K562 (cell line): ENCODE measurements at regions not wholly inside any gene's neighbourhood (a gene's known extent, or its start where the extent isn't known, plus 50 kb on each side); places are given as distances from the start of the nearest gene placed in this dataset.

Experiments used
- CBFA2T3 ChIP-seq: fragments of 450-650 bp; IDR thresholded peaks from 2 replicates; pipeline ENCODE4 v1.6.1; 2017
- CREB5 ChIP-seq: fragments of 250-450 bp; sonication (Bioruptor Pico); IDR thresholded peaks from 2 replicates; pipeline ENCODE4 v1.5.0; 2020; ENCODE audit warnings: mild to moderate bottlenecking
- FOXK2 ChIP-seq, 2 experiments: fragments of 450-650 bp; IDR thresholded peaks in 1 of 2; conservative IDR thresholded peaks in 1 of 2; 2 replicates each; pipeline ENCODE4 v1.6.1; 2016; ENCODE audit warnings: low read depth in 2 of 2, mild to moderate bottlenecking in 1 of 2
- GATAD2A ChIP-seq: fragments of 450-650 bp; IDR thresholded peaks from 2 replicates; pipeline ENCODE4 v1.6.1; 2017
- MAFF ChIP-seq: IDR thresholded peaks from 2 replicates; pipeline ENCODE4 v1.6.1; 2012; ENCODE audit warnings: low read length, improper control_type of control experiment
- MBD2 ChIP-seq: sonication (generic); IDR thresholded peaks from 2 replicates; pipeline ENCODE4 v1.6.1; 2016; ENCODE audit warnings: low read depth, borderline replicate concordance
- NCOA4 ChIP-seq: fragments of 450-650 bp; IDR thresholded peaks from 2 replicates; pipeline ENCODE4 v1.6.1; 2018; ENCODE audit warnings: mild to moderate bottlenecking; ENCODE audit not compliant: partially characterized antibody
- POLR2A ChIP-seq: fragments of 450-650 bp; conservative IDR thresholded peaks from 2 replicates; pipeline ENCODE4 v1.6.1; 2016
- RBM17 ChIP-seq: fragments of 200-400 bp; formaldehyde crosslinking; IDR thresholded peaks from 2 replicates; pipeline ENCODE4 v1.6.1; 2017; ENCODE audit warnings: low read depth, mild to moderate bottlenecking, low read length, borderline replicate concordance
- RCOR1 ChIP-seq, 2 experiments: IDR thresholded peaks; 2 replicates each; pipeline ENCODE4 v1.6.1; 2012; ENCODE audit warnings: low read depth in 2 of 2, low read length in 2 of 2, borderline replicate concordance in 1 of 2, improper control_type of control experiment in 1 of 2
- STAG1 ChIP-seq: sonication (generic); formaldehyde crosslinking; IDR thresholded peaks from 2 replicates; pipeline ENCODE4 v1.5.0; 2020; ENCODE audit warnings: missing genetic modification reagents, borderline replicate concordance
- TARDBP ChIP-seq: fragments of 450-650 bp; IDR thresholded peaks from 2 replicates; pipeline ENCODE4 v1.6.1; 2016
- TOE1 ChIP-seq, 2 experiments: fragments of 450-650 bp in 1 of 2; sonication (generic) in 1 of 2; formaldehyde crosslinking in 1 of 2; IDR thresholded peaks; 2 replicates each; pipeline versions ENCODE4 v1.7.1 to v1.8.0; 2016 to 2022; ENCODE audit warnings: borderline replicate concordance in 2 of 2, mild to moderate bottlenecking in 2 of 2, antibody characterized with exemption in 1 of 2, inconsistent platforms in 1 of 2, low read depth in 1 of 2, missing genetic modification reagents in 1 of 2, moderate library complexity in 1 of 2
- YY1 ChIP-seq, 3 experiments: IDR thresholded peaks; 2 replicates each; pipeline ENCODE4 v1.6.1; 2011; ENCODE audit warnings: low read length in 2 of 3, mild to moderate bottlenecking in 2 of 3, moderate library complexity in 2 of 3, borderline replicate concordance in 1 of 3, control low read depth in 1 of 3, low read depth in 1 of 3; ENCODE audit not compliant: insufficient read depth in 3 of 3, insufficient replicate concordance in 2 of 3, control insufficient read depth in 1 of 3, insufficient read length in 1 of 3; ENCODE audit errors: extremely low read depth in 1 of 3
- ZNF449 ChIP-seq: fragments of 250-450 bp; sonication (Bioruptor Pico); IDR thresholded peaks from 2 replicates; pipeline ENCODE4 v1.8.0; 2022; ENCODE audit warnings: moderate library complexity, mild to moderate bottlenecking, inconsistent platforms
- TF ChIP-seq, protein P1 (sequence below): sonication (generic); formaldehyde crosslinking; IDR thresholded peaks from 2 replicates; pipeline ENCODE4 v1.8.1; 2023; ENCODE audit warnings: missing genetic modification reagents, mild to moderate bottlenecking, borderline replicate concordance
- TF ChIP-seq, protein P2 (sequence below): sonication (generic); formaldehyde crosslinking; IDR thresholded peaks from 2 replicates; pipeline ENCODE4 v1.8.0; 2022; ENCODE audit warnings: mild to moderate bottlenecking, missing genetic modification reagents

DNA sequence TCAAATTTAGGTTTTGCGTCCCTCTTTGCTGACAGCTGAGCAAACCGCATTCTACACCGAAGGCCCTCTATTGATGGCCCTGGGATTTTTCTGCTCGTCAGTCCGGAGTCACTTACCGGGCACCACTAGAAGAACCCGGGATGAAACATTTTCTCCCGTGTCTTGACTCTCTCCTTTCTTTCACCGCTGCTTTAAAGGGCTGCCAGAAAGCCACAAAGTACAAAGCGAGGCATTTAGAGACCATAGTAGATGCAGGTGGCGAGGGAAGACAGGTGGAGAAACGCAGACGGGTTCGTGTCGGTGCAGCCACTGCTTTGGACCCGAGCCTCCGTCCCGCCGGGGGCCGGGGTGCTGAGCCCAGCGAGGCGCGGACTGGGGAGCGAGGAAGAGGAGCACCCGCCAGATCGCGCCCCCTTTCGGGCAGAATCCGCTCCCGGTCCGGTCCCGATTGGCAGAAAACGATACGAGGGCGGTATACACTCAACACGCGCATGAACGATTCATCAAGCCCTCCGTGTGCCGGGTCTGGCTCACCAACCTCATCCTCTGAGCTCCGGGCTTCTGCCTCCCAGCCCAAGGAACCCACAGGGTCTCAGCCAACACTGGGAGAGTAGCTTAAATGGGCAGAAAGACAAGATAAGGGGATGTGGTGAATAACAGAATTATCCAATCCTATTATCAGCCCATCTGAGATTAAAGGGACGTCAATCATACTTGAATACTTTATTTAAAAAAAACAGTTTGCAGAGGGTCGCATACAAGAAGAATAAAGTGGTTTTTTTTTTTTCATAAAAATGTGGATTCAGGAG is 84.9 kb downstream of the TRIM27 start (continued):
- TF ChIP-seq, protein P1, sequence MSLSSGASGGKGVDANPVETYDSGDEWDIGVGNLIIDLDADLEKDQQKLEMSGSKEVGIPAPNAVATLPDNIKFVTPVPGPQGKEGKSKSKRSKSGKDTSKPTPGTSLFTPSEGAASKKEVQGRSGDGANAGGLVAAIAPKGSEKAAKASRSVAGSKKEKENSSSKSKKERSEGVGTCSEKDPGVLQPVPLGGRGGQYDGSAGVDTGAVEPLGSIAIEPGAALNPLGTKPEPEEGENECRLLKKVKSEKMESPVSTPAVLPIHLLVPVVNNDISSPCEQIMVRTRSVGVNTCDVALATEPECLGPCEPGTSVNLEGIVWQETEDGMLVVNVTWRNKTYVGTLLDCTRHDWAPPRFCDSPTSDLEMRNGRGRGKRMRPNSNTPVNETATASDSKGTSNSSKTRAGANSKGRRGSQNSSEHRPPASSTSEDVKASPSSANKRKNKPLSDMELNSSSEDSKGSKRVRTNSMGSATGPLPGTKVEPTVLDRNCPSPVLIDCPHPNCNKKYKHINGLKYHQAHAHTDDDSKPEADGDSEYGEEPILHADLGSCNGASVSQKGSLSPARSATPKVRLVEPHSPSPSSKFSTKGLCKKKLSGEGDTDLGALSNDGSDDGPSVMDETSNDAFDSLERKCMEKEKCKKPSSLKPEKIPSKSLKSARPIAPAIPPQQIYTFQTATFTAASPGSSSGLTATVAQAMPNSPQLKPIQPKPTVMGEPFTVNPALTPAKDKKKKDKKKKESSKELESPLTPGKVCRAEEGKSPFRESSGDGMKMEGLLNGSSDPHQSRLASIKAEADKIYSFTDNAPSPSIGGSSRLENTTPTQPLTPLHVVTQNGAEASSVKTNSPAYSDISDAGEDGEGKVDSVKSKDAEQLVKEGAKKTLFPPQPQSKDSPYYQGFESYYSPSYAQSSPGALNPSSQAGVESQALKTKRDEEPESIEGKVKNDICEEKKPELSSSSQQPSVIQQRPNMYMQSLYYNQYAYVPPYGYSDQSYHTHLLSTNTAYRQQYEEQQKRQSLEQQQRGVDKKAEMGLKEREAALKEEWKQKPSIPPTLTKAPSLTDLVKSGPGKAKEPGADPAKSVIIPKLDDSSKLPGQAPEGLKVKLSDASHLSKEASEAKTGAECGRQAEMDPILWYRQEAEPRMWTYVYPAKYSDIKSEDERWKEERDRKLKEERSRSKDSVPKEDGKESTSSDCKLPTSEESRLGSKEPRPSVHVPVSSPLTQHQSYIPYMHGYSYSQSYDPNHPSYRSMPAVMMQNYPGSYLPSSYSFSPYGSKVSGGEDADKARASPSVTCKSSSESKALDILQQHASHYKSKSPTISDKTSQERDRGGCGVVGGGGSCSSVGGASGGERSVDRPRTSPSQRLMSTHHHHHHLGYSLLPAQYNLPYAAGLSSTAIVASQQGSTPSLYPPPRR (CRISPR knock-in tag), result 0 out of 2 replicates have a peak, but pooled peaks have one; percentile 79
- TF ChIP-seq ZNF449 (CRISPR knock-in tag) (no peak), GATAD2A (peak; percentile 90), FOXK2 (conservative IDR thresholded peaks at IDR 0.05 in 1 of 2, IDR thresholded peaks at IDR 0.05 in 1 of 2; ENCODE audit: low read depth in 2 of 2) (peak in 1 of 2 experiments; percentile 67; a peak in 2 of 4 replicates), CREB5 (CRISPR knock-in tag) (no peak), CBFA2T3 (peak; percentile 27; the same call in 1 of the 2 replicates), RBM17 (no peak), RCOR1 (IDR thresholded peaks at IDR 0.05; ENCODE audit: borderline replicate concordance in 1 of 2, low read depth in 2 of 2, low read length in 2 of 2) (peak in 1 of 2 experiments; percentile 91; a peak in 3 of 4 replicates), POLR2A (peak; percentile 80), MAFF (no peak; the same call in 1 of the 2 replicates), YY1 (IDR thresholded peaks at IDR 0.05; ENCODE audit: borderline replicate concordance in 1 of 3, control insufficient read depth in 1 of 3, extremely low read depth in 1 of 3, insufficient read depth in 3 of 3, insufficient read length in 1 of 3, insufficient replicate concordance in 2 of 3, low read depth in 1 of 3, low read length in 2 of 3) (peak in 2 of 3 experiments; percentile 54 to 61), MBD2 (peak; percentile 65; the same call in 1 of the 2 replicates), NCOA4 (no peak), TOE1 (IDR thresholded peaks at IDR 0.05; ENCODE audit: borderline replicate concordance) (peak; percentile 43), TOE1 (CRISPR knock-in tag; IDR thresholded peaks at IDR 0.05; ENCODE audit: borderline replicate concordance, low read depth) (no peak), TARDBP (peak; percentile 85; the same call in 1 of the 2 replicates), STAG1 (CRISPR knock-in tag) (peak; percentile 68; the same call in 1 of the 2 replicates)
- TF ChIP-seq, protein P2, sequence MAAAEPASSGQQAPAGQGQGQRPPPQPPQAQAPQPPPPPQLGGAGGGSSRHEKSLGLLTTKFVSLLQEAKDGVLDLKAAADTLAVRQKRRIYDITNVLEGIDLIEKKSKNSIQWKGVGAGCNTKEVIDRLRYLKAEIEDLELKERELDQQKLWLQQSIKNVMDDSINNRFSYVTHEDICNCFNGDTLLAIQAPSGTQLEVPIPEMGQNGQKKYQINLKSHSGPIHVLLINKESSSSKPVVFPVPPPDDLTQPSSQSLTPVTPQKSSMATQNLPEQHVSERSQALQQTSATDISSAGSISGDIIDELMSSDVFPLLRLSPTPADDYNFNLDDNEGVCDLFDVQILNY (CRISPR knock-in tag), result peak; percentile 60; the same call in 1 of the 2 replicates
